MCF 10A (cell line): ENCODE measurements at regions not wholly inside any gene's neighbourhood (a gene's known extent, or its start where the extent isn't known, plus 50 kb on each side); places are given as distances from the start of the nearest gene placed in this dataset.

ENCODE experiments used
- BruUV-seq: library from RNA; stranded (reverse); fragments of 400-500 nt; replicated peaks from 2 replicates; lab custom pipeline; 2021; lab: Mats Ljungman, UMichigan
- CTCF ChIA-PET: fragments of 300-600 bp; sonication (Branson Sonifier 250); formaldehyde crosslinking; extraction: SDS; loops from one replicate; lab custom pipeline; 2021; ENCODE audit warnings: antibody characterized with exemption, inconsistent platforms; lab: Yijun Ruan, JAX
- POLR2A ChIA-PET: fragments of 300-600, 350-650 bp; sonication (Branson Sonifier 250); formaldehyde crosslinking; extraction: SDS; loops from one replicate; lab custom pipeline; 2020; ENCODE audit warnings: antibody characterized with exemption, inconsistent platforms; lab: Yijun Ruan, JAX
- DNase-seq: peaks from one replicate; pipeline ENCODE4 v3.0.0-alpha.2; 2018; ENCODE audit not compliant: unreplicated experiment
- H3K27ac Mint-ChIP-seq: one replicate; pipeline ENCODE4 v1.8.0; 2022; ENCODE audit warnings: mild to moderate bottlenecking, low read depth, mixed read lengths; ENCODE audit not compliant: unreplicated experiment
- H3K27me3 Mint-ChIP-seq: one replicate; pipeline ENCODE4 v1.8.0; 2022; ENCODE audit warnings: mixed read lengths; ENCODE audit not compliant: insufficient read depth, unreplicated experiment
- H3K36me3 Mint-ChIP-seq: one replicate; pipeline ENCODE4 v1.8.0; 2022; ENCODE audit warnings: mild to moderate bottlenecking, moderate library complexity, mixed read lengths; ENCODE audit not compliant: insufficient read depth, unreplicated experiment
- H3K4me1 Mint-ChIP-seq: one replicate; pipeline ENCODE4 v1.8.0; 2022; ENCODE audit warnings: mixed read lengths; ENCODE audit not compliant: insufficient read depth, unreplicated experiment
- H3K4me3 Mint-ChIP-seq: one replicate; pipeline ENCODE4 v1.8.0; 2022; ENCODE audit warnings: mild to moderate bottlenecking, moderate library complexity, mixed read lengths; ENCODE audit not compliant: unreplicated experiment
- H3K9me3 Mint-ChIP-seq: one replicate; pipeline ENCODE4 v1.8.0; 2022; ENCODE audit warnings: mixed read lengths; ENCODE audit not compliant: unreplicated experiment
- intact Hi-C: fragments of 100-400 bp; cut with micrococcal nuclease; formaldehyde crosslinking; loops from 2 replicates; pipeline ENCODE4 v1.14.1; 2022
- TF ChIP-seq, protein P1 (sequence below): fragments of 200-600 bp; IDR thresholded peaks from one replicate; pipeline ENCODE4 v1.8.0; 2022; ENCODE audit warnings: antibody characterized with exemption, mild to moderate bottlenecking; ENCODE audit not compliant: unreplicated experiment

DNA sequence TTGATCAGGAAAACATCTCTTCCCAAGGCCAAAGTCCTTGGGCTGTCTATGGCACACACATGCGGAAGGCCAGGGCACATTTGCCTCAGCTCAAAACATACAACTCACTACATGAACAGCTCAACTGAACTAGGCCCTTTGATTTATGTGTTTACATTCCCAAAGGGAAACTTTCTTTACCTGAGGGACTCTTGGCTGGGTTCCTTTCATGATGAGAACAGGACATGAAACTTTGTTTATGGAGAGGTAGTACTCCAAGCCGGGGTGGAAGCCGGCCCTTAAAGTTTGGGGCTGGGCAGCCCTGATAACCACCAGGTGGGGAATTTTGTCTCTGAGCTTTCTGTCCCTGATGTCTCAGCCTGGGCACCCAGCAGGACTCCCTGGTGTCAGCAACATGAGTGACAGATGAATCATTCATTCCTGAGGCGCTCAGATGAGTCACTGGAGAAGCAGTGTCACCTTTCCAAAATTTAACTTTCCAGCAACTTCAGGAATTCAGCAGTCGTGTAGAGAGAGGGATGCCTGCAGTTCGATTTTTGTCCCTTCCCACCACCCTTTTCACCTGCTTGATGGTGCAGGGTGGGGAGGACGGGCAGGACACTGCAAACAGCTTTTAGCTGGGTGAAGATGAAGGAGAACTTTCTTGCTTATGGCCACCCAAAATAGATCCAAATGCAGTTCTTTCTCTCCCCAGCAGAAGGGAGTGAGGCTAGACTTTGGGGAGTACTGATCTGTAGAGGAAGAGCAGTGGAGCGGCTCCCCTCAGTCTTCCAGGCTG is 331.6 kb downstream of the DYSF start:
- Mint-ChIP-seq H3K36me3 (no peaks in the 10 kb centered on the region), H3K27ac (peak overlapping the region; percentile 44), H3K4me3 (no peak overlapping the region), H3K27me3 (peaks cover 26% of the 10 kb centered on the region), H3K4me1 (peaks cover 19% of the 10 kb centered on the region), H3K9me3 (no peaks in the 10 kb centered on the region)
- TF ChIP-seq, protein P1, sequence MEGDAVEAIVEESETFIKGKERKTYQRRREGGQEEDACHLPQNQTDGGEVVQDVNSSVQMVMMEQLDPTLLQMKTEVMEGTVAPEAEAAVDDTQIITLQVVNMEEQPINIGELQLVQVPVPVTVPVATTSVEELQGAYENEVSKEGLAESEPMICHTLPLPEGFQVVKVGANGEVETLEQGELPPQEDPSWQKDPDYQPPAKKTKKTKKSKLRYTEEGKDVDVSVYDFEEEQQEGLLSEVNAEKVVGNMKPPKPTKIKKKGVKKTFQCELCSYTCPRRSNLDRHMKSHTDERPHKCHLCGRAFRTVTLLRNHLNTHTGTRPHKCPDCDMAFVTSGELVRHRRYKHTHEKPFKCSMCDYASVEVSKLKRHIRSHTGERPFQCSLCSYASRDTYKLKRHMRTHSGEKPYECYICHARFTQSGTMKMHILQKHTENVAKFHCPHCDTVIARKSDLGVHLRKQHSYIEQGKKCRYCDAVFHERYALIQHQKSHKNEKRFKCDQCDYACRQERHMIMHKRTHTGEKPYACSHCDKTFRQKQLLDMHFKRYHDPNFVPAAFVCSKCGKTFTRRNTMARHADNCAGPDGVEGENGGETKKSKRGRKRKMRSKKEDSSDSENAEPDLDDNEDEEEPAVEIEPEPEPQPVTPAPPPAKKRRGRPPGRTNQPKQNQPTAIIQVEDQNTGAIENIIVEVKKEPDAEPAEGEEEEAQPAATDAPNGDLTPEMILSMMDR, result no peak
- no TSS peak for BruUV-seq
- POLR2A ChIA-PET, result no interaction called here
- peak; percentile 76 for DNase-seq
- CTCF ChIA-PET, result interaction anchor here (0.5 to 1.3 kb wide), 4 partner anchors 11 to 632 kb away, joined by 3 to 5 read pairs (median 4); no protein-coding TSS in a partner anchor
- intact Hi-C loops, result no loop called here

DNA sequence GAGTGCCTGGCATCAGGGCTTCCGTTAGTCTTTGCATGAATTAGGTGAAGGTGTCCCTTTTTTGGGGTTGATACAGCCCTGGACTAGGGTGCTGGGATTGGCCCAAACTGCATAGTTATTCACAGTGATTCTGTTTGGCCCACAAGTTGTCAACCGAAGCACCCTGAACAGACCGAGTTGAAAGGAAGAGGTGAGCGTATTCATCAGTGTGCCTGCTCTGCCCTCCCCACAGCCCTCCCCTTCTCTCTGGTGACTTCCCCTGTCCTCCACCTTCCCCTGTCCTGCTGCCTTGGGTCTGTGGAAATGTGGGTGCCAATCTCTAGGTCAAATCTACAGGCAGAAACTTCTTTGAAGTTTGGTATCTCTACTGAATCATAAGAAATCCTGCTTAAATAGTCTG is 330.5 kb downstream of the DYSF start:
- no TSS peak for BruUV-seq
- CTCF ChIA-PET, result no interaction called here
- intact Hi-C loops, result no loop called here
- Mint-ChIP-seq H3K36me3 (no peaks in the 10 kb centered on the region), H3K27ac (no peak overlapping the region), H3K4me3 (no peak overlapping the region), H3K27me3 (peaks cover 26% of the 10 kb centered on the region), H3K9me3 (no peaks in the 10 kb centered on the region), H3K4me1 (peaks cover 19% of the 10 kb centered on the region)
- POLR2A ChIA-PET, result no interaction called here
- TF ChIP-seq, protein P1, result no peak
- DNase-seq, result no peak

DNA sequence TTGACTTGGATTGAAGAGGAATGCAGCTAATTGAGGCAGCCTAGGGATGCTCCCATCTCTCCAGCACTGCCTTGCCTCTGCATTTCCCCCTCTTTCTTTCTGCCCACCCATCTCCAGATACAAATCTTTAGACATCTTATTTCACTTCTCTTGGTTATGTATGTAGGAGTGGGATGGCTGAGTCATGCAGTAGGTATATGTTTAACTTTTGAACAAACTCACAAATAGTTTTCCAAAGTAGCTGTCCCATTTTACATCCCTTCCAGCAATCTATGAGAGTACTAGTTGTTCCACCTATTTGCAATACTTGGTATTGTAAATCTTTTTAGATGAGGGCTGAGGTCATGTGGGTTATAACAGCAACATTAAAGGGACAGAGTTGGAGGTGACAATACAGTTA is 329.9 kb downstream of the DYSF start:
- H3K9me3 Mint-ChIP-seq, result no peaks in the 10 kb centered on the region
- TF ChIP-seq, protein P1, result no peak
- no peak overlapping the region for H3K4me3 Mint-ChIP-seq
- H3K27ac Mint-ChIP-seq, result no peak overlapping the region
- no TSS peak for BruUV-seq
- peaks cover 19% of the 10 kb centered on the region for H3K4me1 Mint-ChIP-seq
- CTCF ChIA-PET, result interaction anchor here (0.8 kb wide), 1 partner anchor 250 kb away, joined by 4 read pairs; no protein-coding TSS in a partner anchor
- POLR2A ChIA-PET, result no interaction called here
- peak; percentile 13 for DNase-seq
- H3K36me3 Mint-ChIP-seq, result no peaks in the 10 kb centered on the region
- intact Hi-C loops, result no loop called here
- peaks cover 26% of the 10 kb centered on the region for H3K27me3 Mint-ChIP-seq

DNA sequence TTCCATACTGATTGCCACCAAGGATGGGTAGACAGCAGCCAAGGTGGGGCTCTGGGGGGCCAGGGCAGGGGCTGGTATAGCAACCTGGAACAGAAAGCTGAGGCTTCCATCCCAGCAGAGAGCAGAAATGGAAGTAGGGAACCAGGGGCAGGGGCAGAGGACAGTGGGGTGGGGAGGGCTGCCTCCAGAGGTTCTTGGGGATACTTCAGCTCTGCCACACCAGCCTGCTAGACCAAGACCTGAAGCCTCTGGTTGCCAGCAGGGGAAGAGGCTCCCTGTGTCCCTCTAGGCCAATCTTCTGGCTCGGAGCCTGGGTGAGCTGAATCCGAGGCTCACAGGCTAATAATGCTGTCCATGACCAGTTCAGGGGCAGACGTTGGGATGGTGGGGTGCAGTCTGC is 329.0 kb downstream of the DYSF start:
- intact Hi-C loops, result no loop called here
- Mint-ChIP-seq H3K9me3 (no peaks in the 10 kb centered on the region), H3K4me1 (peaks cover 19% of the 10 kb centered on the region), H3K36me3 (no peaks in the 10 kb centered on the region), H3K27ac (no peak overlapping the region), H3K27me3 (peaks cover 26% of the 10 kb centered on the region), H3K4me3 (no peak overlapping the region)
- TF ChIP-seq, protein P1, result no peak
- POLR2A ChIA-PET, result no interaction called here
- DNase-seq, result no peak
- BruUV-seq, result no TSS peak
- CTCF ChIA-PET, result interaction anchor here (0.6 to 0.8 kb wide), 2 partner anchors 17 to 251 kb away, joined by 3 to 4 read pairs; no protein-coding TSS in a partner anchor
